ENCODE measurements at regions not wholly inside any gene's neighbourhood (a gene's known extent, or its start where the extent isn't known, plus 50 kb on each side); places are given as distances from the start of the nearest gene placed in this dataset.

GRCh38 chr13:106103779-106104178 is 431.7 kb downstream of the EFNB2 start:
- Histone ChIP-seq H3K36me3 (no peaks in the 10 kb centered on the region), H3K4me3 (no peak overlapping the region), H3K9me3 (no peaks in the 10 kb centered on the region), H3K27ac (no peak overlapping the region), H3K4me1 (no peaks in the 10 kb centered on the region), H3K27me3 (no peaks in the 10 kb centered on the region)
- 89 to 90% methylated on average over 3 to 9 of the region's 10 CpGs for whole genome bisulfite sequencing, 2 donors (ENCODE audit: low coverage in 1 of 2)
- no peak for TF ChIP-seq POLR2AphosphoS5 (IDR thresholded peaks at IDR 0.05)
- no peak for TF ChIP-seq EP300 (IDR thresholded peaks at IDR 0.05)
- TF ChIP-seq POLR2A (IDR thresholded peaks at IDR 0.05), result no peak
- TF ChIP-seq CTCF (IDR thresholded peaks at IDR 0.05), result no peak
- no peak for ATAC-seq

- Histone ChIP-seq H3K27me3 (no peaks in the 10 kb centered on the region), H3K27ac (no peak overlapping the region), H3K4me1 (no peaks in the 10 kb centered on the region), H3K9me3 (no peaks in the 10 kb centered on the region), H3K4me3 (no peak overlapping the region), H3K36me3 (no peaks in the 10 kb centered on the region)
- ATAC-seq, result no peak
- TF ChIP-seq EP300 (IDR thresholded peaks at IDR 0.05), result no peak
- TF ChIP-seq POLR2AphosphoS5 (IDR thresholded peaks at IDR 0.05), result no peak
- TF ChIP-seq POLR2A (IDR thresholded peaks at IDR 0.05), result no peak
- 83 to 95% methylated on average over 1 to 4 of the region's 4 CpGs for WGBS, 2 donors (ENCODE audit: low coverage in 1 of 2)
These were observed 432.7 kb downstream of the EFNB2 start for GRCh38 chr13:106102786-106103185.

- H3K4me1 ChIP-seq, result no peaks in the 10 kb centered on the region
- WGBS, 2 donors (ENCODE audit: low coverage in 1 of 2), result 89 to 90% methylated on average over 2 to 5 of the region's 5 CpGs
- no peaks in the 10 kb centered on the region for H3K9me3 ChIP-seq
- TF ChIP-seq POLR2A (IDR thresholded peaks at IDR 0.05) (no peak), EP300 (IDR thresholded peaks at IDR 0.05) (no peak), POLR2AphosphoS5 (IDR thresholded peaks at IDR 0.05) (no peak), CTCF (IDR thresholded peaks at IDR 0.05) (no peak)
- H3K27me3 ChIP-seq, result no peaks in the 10 kb centered on the region
- ATAC-seq, result no peak
- no peaks in the 10 kb centered on the region for H3K36me3 ChIP-seq
- no peak overlapping the region for H3K4me3 ChIP-seq
- H3K27ac ChIP-seq, result no peak overlapping the region
These were observed 434.3 kb downstream of the EFNB2 start for GRCh38 chr13:106101201-106101600.

GRCh38 chr13:106100171-106100919 is 435.1 kb downstream of the EFNB2 start:
- ATAC-seq, result no peak
- Histone ChIP-seq H3K4me1 (no peaks in the 10 kb centered on the region), H3K9me3 (no peaks in the 10 kb centered on the region), H3K27me3 (no peaks in the 10 kb centered on the region), H3K4me3 (no peak overlapping the region), H3K27ac (no peak overlapping the region), H3K36me3 (no peaks in the 10 kb centered on the region)
- TF ChIP-seq POLR2AphosphoS5 (IDR thresholded peaks at IDR 0.05) (no peak), EP300 (IDR thresholded peaks at IDR 0.05) (no peak), CTCF (IDR thresholded peaks at IDR 0.05) (no peak), POLR2A (IDR thresholded peaks at IDR 0.05) (no peak)
- WGBS, 2 donors (ENCODE audit: low coverage in 1 of 2), result 48 to 56% methylated on average over 6 to 7 of the region's 8 CpGs

GRCh38 chr13:106099765-106100164 is 435.7 kb downstream of the EFNB2 start:
- H3K27me3 ChIP-seq, result no peaks in the 10 kb centered on the region
- no peaks in the 10 kb centered on the region for H3K9me3 ChIP-seq
- no peak for ATAC-seq
- no peak overlapping the region for H3K27ac ChIP-seq
- H3K4me3 ChIP-seq, result no peak overlapping the region
- H3K4me1 ChIP-seq, result no peaks in the 10 kb centered on the region
- no peaks in the 10 kb centered on the region for H3K36me3 ChIP-seq
- WGBS, 2 donors (ENCODE audit: low coverage in 1 of 2), result 71 to 84% methylated on average over 9 to 13 of the region's 13 CpGs
- no peak for TF ChIP-seq POLR2AphosphoS5 (IDR thresholded peaks at IDR 0.05)
- no peak for TF ChIP-seq CTCF (IDR thresholded peaks at IDR 0.05)
- TF ChIP-seq EP300 (IDR thresholded peaks at IDR 0.05), result no peak
- TF ChIP-seq POLR2A (IDR thresholded peaks at IDR 0.05), result no peak

Data from gastroesophageal sphincter (tissue), 4 donors.